ENCODE measurements at regions not wholly inside any gene's neighbourhood (a gene's known extent, or its start where the extent isn't known, plus 50 kb on each side); places are given as distances from the start of the nearest gene placed in this dataset.

DNA sequence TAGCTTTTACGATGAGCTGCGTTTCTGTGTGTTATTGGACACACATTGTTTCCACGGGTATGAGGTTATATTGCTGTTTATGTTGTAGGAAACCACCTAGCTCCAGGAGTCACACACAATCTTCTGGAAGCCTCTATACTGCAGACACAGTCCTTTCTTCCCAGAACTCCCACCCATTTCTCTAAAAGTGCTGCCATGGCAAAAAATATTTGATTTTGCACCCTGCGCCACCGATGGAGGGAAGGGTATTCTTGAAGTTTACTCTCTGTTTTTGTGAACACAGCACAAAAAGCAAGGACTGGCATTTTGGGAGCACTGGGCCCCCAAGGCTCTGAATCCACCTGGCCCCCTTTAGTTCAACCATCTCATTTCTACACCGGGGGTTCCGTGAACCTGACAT, 187.5 kb downstream of the ICE1 start:
- Mint-ChIP-seq H3K4me1 (peaks cover 6% of the 10 kb centered on the region), H3K9me3 (no peaks in the 10 kb centered on the region), H3K27me3 (no peaks in the 10 kb centered on the region), H3K36me3 (no peaks in the 10 kb centered on the region), H3K4me3 (no peak overlapping the region), H3K27ac (no peak overlapping the region)
- DNase-seq (ENCODE audit: low spot score in 2 of 2) = no peak
- ATAC-seq (ENCODE audit: low read depth) = no peak

DNA sequence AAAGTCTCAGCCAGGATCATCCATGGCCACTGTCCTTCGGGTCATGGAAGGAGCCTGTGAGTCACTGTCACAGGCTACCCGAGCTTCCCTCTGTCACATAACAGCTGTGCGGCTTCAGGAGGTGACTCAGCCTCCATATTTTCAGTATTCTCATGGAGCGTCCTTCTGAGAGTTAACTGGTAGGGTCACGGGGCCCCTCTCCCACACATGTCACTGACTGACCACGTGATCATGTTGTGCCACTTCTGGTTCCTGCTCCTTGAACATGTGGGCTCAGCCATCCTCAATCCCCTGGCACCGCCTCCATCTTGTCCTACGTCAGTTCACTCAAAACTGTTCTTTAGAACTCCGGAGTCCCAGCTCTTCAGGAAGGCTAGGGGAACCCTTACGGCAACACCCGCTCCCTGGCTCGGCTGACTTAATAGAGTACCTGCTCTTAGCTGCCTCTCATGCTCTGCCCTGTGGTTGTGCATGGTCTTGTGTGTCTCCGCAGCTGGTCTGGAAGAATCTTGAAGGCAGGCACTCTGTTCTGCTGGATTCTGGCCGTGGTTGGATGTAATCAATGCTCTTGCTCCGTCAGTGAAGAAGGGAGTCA, 182.8 kb downstream of the ICE1 start:
- Mint-ChIP-seq H3K27ac (no peak overlapping the region), H3K4me3 (no peak overlapping the region), H3K36me3 (no peaks in the 10 kb centered on the region), H3K27me3 (peaks cover 1% of the 10 kb centered on the region), H3K4me1 (no peaks in the 10 kb centered on the region), H3K9me3 (no peaks in the 10 kb centered on the region)
- ATAC-seq (ENCODE audit: low read depth) = no peak
- no peak for DNase-seq (ENCODE audit: low spot score in 2 of 2)

DNA sequence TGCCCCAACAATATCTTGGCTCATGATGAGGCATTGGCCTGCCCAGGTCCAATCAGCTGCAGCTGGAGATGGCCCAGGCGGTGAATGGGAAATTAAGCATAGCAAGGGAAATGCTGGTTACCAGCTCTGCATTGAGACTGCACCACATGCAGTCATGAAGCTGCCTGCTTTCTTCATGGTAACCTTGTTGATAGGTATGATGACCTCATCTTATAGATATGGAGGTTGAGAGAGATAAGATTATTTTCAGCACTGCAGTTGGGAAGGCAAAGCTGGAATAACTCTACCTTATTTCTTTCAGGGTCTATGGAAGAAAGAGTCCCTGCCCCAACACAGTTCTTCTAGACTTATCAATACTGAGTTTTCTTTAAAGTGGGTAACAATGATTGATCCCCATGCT, 180.1 kb downstream of the ICE1 start:
- H3K36me3 Mint-ChIP-seq = no peaks in the 10 kb centered on the region
- no peak overlapping the region for H3K27ac Mint-ChIP-seq
- no peaks in the 10 kb centered on the region for H3K4me1 Mint-ChIP-seq
- ATAC-seq (ENCODE audit: low read depth) (no peak), DNase-seq (ENCODE audit: low spot score in 2 of 2) (no peak)
- no peaks in the 10 kb centered on the region for H3K9me3 Mint-ChIP-seq
- H3K27me3 Mint-ChIP-seq = peaks cover 1% of the 10 kb centered on the region
- no peak overlapping the region for H3K4me3 Mint-ChIP-seq

DNA sequence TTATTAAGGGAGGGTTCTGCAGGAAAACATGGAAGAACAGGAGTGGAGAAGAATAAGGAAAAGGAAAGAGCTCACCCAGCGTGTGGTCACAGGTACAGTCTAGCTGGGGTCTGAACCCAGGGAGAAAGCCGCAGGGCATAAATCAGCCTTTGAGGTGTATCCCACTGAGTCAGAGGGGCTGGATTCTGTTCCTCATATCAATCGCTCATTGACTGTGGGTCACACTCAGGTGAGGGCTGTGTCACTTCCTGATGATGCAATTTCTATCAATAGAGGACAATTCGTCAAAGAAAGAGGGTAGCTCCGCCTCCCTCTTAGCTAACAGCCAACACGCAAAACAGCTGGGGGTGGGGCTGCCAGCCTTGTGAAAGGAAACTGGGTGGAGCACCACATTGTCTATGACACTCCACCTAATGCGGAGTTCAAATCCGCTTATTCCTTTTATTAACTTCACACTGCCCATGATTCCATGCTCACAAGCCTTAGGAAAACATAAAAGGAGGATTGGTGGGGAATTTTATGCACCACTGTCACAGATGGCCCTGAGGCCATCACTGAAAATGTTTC, 176.2 kb downstream of the ICE1 start:
- DNase-seq (ENCODE audit: low spot score in 2 of 2) (no peak), ATAC-seq (ENCODE audit: low read depth) (peak; percentile 34)
- no peaks in the 10 kb centered on the region for H3K36me3 Mint-ChIP-seq
- no peak overlapping the region for H3K27ac Mint-ChIP-seq
- no peaks in the 10 kb centered on the region for H3K27me3 Mint-ChIP-seq
- no peaks in the 10 kb centered on the region for H3K4me1 Mint-ChIP-seq
- peaks cover 1% of the 10 kb centered on the region for H3K9me3 Mint-ChIP-seq
- no peak overlapping the region for H3K4me3 Mint-ChIP-seq

DNA sequence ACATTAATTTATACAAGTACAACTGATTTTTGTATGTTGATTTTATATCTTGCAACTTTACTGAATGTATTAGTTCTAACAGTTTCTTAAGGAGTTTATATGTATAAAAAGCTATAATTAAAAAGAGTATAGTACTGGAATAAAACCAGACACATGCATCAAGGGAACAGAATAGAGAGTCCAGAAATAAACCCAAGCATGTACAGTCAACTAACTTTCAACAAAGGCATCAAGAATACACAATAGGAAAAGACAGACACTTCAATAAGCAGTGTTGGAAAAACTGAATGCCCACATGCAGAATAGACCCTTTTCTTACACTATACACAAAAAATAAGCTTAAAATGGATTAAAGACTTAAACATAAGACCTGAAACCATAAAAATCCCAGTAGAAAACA, 170.9 kb downstream of the ICE1 start:
- Mint-ChIP-seq H3K4me1 (no peaks in the 10 kb centered on the region), H3K27ac (no peak overlapping the region), H3K9me3 (peaks cover 1% of the 10 kb centered on the region), H3K4me3 (no peak overlapping the region), H3K27me3 (no peaks in the 10 kb centered on the region), H3K36me3 (no peaks in the 10 kb centered on the region)
- ATAC-seq (ENCODE audit: low read depth) (no peak), DNase-seq (ENCODE audit: low spot score in 2 of 2) (no peak)

GRCh38 chr5:5592541-5592940, 170.1 kb downstream of the ICE1 start:
- H3K4me1 Mint-ChIP-seq = no peaks in the 10 kb centered on the region
- no peak for ATAC-seq (ENCODE audit: low read depth)
- no peaks in the 10 kb centered on the region for H3K36me3 Mint-ChIP-seq
- no peak overlapping the region for H3K27ac Mint-ChIP-seq
- no peak for DNase-seq (ENCODE audit: low spot score in 2 of 2)
- H3K4me3 Mint-ChIP-seq = no peak overlapping the region
- H3K9me3 Mint-ChIP-seq = peaks cover 1% of the 10 kb centered on the region
- peaks cover 2% of the 10 kb centered on the region for H3K27me3 Mint-ChIP-seq

GRCh38 chr5:5591567-5591966, 169.1 kb downstream of the ICE1 start:
- ATAC-seq (ENCODE audit: low read depth) (no peak), DNase-seq (ENCODE audit: low spot score in 2 of 2) (no peak)
- no peak overlapping the region for H3K27ac Mint-ChIP-seq
- peaks cover 5% of the 10 kb centered on the region for H3K27me3 Mint-ChIP-seq
- no peak overlapping the region for H3K4me3 Mint-ChIP-seq
- H3K9me3 Mint-ChIP-seq = peaks cover 1% of the 10 kb centered on the region
- no peaks in the 10 kb centered on the region for H3K4me1 Mint-ChIP-seq
- H3K36me3 Mint-ChIP-seq = no peaks in the 10 kb centered on the region

- H3K27ac Mint-ChIP-seq = no peak overlapping the region
- DNase-seq (ENCODE audit: low spot score in 2 of 2) (no peak), ATAC-seq (ENCODE audit: low read depth) (no peak)
- H3K9me3 Mint-ChIP-seq = peaks cover 1% of the 10 kb centered on the region
- H3K27me3 Mint-ChIP-seq = peaks cover 5% of the 10 kb centered on the region
- H3K4me3 Mint-ChIP-seq = no peak overlapping the region
- H3K4me1 Mint-ChIP-seq = no peaks in the 10 kb centered on the region
- H3K36me3 Mint-ChIP-seq = no peaks in the 10 kb centered on the region
Measured at GRCh38 chr5:5589857-5590256, 167.4 kb downstream of the ICE1 start.

- Mint-ChIP-seq H3K27me3 (peaks cover 5% of the 10 kb centered on the region), H3K4me3 (no peak overlapping the region), H3K36me3 (no peaks in the 10 kb centered on the region), H3K4me1 (no peaks in the 10 kb centered on the region), H3K27ac (no peak overlapping the region), H3K9me3 (peaks cover 1% of the 10 kb centered on the region)
- ATAC-seq (ENCODE audit: low read depth) (no peak), DNase-seq (ENCODE audit: low spot score in 2 of 2) (no peak)
Measured at GRCh38 chr5:5588887-5589826, 166.7 kb downstream of the ICE1 start.

DNA sequence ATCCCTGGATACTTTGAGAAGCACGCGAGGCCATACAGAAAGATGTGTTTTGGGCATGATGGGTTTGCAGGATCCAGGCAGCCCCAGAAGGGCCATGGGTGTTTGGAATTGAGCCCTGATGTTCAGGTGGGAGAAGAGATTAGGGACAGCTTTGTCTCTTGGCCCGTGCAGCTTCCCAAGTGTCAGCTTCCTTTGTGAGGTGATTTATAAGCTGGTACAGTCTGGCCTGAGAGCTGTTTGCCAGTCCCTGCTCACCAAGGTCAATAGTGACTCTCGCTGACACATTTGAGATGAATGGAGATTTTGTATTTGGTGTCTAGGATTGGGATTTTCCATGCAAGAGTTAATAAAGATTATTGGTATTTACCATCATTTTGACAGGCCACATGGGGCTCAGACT, 165.9 kb downstream of the ICE1 start:
- Mint-ChIP-seq H3K36me3 (no peaks in the 10 kb centered on the region), H3K4me3 (no peak overlapping the region), H3K4me1 (no peaks in the 10 kb centered on the region), H3K27ac (no peak overlapping the region), H3K9me3 (no peaks in the 10 kb centered on the region), H3K27me3 (peaks cover 5% of the 10 kb centered on the region)
- DNase-seq (ENCODE audit: low spot score in 2 of 2) = no peak
- no peak for ATAC-seq (ENCODE audit: low read depth)

DNA sequence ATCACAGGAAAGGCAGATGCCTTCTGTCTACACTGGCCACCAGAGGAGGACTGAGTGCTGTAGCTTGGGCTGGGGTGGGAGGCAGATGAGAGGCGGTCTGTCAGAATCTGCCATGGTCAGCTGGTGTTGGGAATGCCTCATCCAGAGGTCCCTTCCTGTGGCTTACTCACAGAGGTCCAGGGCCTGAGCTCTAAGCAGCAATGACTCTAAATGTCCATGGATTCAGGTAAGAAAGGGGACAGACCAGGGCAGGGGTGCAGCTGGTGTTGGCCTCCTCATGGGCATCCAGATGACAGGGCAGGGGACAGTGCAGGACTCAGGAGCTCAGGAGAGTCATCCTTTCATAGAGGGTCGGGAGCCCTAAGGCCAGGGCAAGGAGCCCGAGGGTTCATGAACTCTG, 165.0 kb downstream of the ICE1 start:
- no peaks in the 10 kb centered on the region for H3K36me3 Mint-ChIP-seq
- no peak for ATAC-seq (ENCODE audit: low read depth)
- H3K27me3 Mint-ChIP-seq = peaks cover 5% of the 10 kb centered on the region
- no peaks in the 10 kb centered on the region for H3K9me3 Mint-ChIP-seq
- no peaks in the 10 kb centered on the region for H3K4me1 Mint-ChIP-seq
- DNase-seq (ENCODE audit: low spot score in 2 of 2) = no peak
- no peak overlapping the region for H3K27ac Mint-ChIP-seq
- no peak overlapping the region for H3K4me3 Mint-ChIP-seq

DNA sequence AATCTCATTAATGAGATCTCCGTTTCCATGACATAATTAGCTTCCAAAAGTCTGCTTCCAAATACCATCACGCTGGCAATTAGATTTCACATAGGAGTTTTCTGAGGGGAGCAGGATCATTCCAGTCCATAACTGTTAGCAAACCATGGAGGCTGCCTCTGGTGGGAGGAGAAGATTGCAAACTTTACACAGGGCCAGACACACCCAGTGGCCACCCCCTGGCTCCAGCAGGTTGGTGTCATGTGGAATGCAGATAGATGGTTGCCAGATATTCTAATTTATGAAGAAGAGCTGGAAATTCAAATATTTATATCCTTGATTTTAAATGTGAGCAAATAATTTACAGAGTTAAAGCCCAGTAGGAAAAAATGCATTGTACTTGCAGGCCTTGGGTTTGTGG, 164.2 kb downstream of the ICE1 start:
- Mint-ChIP-seq H3K4me3 (no peak overlapping the region), H3K27ac (no peak overlapping the region), H3K27me3 (peaks cover 5% of the 10 kb centered on the region), H3K9me3 (no peaks in the 10 kb centered on the region), H3K4me1 (no peaks in the 10 kb centered on the region), H3K36me3 (no peaks in the 10 kb centered on the region)
- DNase-seq (ENCODE audit: low spot score in 2 of 2) (no peak), ATAC-seq (ENCODE audit: low read depth) (no peak)

GRCh38 chr5:5585751-5586341, 163.4 kb downstream of the ICE1 start:
- Mint-ChIP-seq H3K4me3 (no peak overlapping the region), H3K36me3 (no peaks in the 10 kb centered on the region), H3K27ac (no peak overlapping the region), H3K4me1 (no peaks in the 10 kb centered on the region), H3K27me3 (peaks cover 5% of the 10 kb centered on the region), H3K9me3 (no peaks in the 10 kb centered on the region)
- DNase-seq (ENCODE audit: low spot score in 2 of 2) (no peak), ATAC-seq (ENCODE audit: low read depth) (no peak)

DNA sequence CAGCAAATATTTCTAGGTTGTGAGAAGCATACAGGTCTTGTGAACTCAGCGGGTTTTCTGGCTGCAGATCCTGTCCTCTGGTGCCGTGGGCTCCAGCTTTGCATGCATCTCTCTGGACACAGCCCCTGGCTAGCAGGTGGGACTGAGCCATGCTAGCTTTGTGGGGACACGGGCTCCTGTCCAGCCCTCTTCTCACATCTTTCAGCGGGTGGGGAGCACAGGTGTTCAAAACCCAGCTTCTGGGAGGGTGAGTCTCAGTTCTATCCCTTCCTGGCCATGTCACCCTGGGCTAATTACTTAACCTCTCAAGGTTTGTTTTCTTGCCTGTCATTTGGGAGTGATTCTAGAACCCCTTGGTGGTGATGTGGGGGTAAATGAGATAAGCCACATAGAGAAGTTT, 162.3 kb downstream of the ICE1 start:
- H3K36me3 Mint-ChIP-seq = no peaks in the 10 kb centered on the region
- ATAC-seq (ENCODE audit: low read depth) (no peak), DNase-seq (ENCODE audit: low spot score in 2 of 2) (no peak)
- H3K4me3 Mint-ChIP-seq = no peak overlapping the region
- H3K27me3 Mint-ChIP-seq = peaks cover 6% of the 10 kb centered on the region
- H3K4me1 Mint-ChIP-seq = no peaks in the 10 kb centered on the region
- no peaks in the 10 kb centered on the region for H3K9me3 Mint-ChIP-seq
- H3K27ac Mint-ChIP-seq = no peak overlapping the region
